ENCODE measurements at regions not wholly inside any gene's neighbourhood (a gene's known extent, or its start where the extent isn't known, plus 50 kb on each side); places are given as distances from the start of the nearest gene placed in this dataset.

GRCh38 chr7:47194516-47195057, 387.3 kb downstream of the TNS3 start:
- TF ChIP-seq CTCF (IDR thresholded peaks at IDR 0.05 in 4 of 5, conservative IDR thresholded peaks at IDR 0.05 in 1 of 5) (no peak), POLR2A (IDR thresholded peaks at IDR 0.05) (no peak)
